T47D (cell line): ENCODE measurements at regions not wholly inside any gene's neighbourhood (a gene's known extent, or its start where the extent isn't known, plus 50 kb on each side); places are given as distances from the start of the nearest gene placed in this dataset.

ENCODE experiments used
- DNase-seq, 2 experiments: peaks; one replicate each; pipeline versions ENCODE4 v3.0.0 to v3.0.0-alpha.2; 2011 to 2012; ENCODE audit warnings: low read depth in 1 of 2, low spot score in 1 of 2
- JUND ChIP-seq: IDR thresholded peaks from 2 replicates; pipeline ENCODE4 v1.6.1; 2012; ENCODE audit warnings: low read depth
- in situ Hi-C: cut with HindIII; loops from 2 replicates; pipeline ENCODE4 v1.10.0; 2016; ENCODE audit warnings: low sequenced_read_pairs, low pct_unique_long_range_greater_than_20kb

DNA sequence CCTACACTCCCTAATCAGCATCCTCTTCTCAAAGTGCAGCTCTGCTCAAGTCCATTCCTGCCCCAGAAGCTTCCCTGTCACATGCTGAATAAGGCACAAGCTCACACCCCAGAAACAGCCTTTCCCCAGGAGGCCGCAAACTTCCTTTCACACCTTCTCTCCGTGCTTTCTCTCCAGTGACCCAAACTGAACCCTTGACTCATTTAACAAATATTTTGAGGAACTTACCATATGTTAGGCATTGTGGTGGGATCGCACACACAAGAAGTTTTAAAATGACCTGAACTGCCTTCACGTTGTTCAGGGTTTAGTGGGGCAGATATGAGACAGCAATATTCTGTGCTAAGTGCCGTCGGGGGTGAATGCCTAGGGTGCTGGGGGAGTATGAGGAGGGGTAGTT is 161.3 kb downstream of the INSIG2 start:
- DNase-seq: no peak
- no peak for TF ChIP-seq JUND
- in situ Hi-C loops: no loop called here

DNA sequence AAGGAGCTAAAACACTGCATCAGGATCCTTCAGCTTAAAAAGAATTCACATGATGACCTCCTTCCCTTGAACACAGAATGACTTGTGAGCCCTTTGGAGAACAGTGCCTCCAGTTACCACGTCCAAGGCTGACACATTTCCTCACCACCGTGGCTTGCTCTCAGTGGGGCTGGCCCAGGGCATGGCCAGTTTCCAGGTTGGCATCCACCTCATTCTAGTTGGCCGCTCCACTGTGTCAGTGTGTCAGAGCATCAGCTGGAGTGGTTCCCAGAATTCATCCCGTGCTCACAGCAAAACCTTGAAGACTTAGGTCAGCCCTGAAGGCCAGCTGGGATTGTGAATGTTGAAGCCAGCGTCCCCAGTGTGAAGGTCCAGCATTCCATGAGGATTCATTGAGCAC is 158.5 kb downstream of the INSIG2 start:
- in situ Hi-C loops: no loop called here
- TF ChIP-seq JUND: no peak
- no peak for DNase-seq

DNA sequence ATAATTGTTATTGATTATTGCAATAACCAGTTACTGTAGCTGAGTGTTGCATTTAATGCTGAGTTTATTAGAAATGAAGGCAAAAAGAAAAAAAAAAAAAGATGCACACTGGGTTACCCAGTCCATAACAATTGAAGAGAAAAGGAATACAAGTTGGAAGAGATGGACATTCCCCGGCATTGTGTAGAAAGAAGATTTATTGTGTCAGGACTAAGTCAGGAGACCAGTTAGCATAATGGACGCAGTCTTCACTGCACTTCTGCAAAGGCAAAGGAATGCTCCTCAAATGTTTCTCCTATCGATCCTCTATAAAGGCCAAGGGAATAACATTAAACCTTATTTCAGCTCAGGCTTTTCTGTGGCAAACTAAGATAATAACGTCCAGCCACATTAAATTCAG is 157.8 kb downstream of the INSIG2 start:
- TF ChIP-seq JUND: no peak
- no peak for DNase-seq
- in situ Hi-C loops: no loop called here

DNA sequence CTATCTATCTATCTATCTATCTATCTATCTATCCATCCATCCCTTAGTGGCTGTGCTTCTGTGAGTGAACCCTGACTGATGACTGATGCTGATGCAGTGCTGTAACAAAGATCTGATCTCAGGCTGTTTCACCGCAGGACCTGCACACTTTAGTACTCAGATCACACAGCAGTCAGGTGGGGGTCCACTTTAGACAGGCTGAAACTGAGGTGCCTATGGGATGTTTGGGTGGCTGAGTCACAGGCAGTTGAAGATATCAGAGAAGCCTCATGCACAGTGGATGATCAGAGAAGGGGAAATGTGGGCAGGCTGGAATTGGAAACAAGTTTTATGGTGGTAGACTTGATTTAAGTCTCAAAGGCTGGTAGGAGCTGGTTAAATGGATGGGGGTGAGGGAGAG is 156.4 kb downstream of the INSIG2 start:
- no peak for TF ChIP-seq JUND
- no peak for DNase-seq
- in situ Hi-C loops: no loop called here

DNA sequence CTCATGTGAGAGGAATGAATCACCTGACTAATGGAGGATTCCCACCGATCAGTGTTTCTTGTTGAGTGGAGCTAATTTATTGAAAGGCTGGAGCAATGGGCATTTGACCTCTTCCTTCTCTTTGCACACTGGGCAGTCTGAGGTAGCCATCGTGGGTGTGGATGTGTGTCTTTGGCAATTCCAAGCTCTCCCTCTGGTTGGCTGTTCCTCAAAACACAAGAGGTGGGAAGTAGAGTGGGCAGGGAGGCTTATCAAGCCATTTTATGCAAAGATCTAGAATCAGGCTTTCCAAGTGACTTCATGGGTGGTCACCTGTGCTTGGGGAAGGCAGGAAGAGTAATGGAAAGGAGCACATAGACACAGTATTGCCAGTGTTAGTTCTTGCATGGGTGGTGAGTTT is 154.8 kb downstream of the INSIG2 start:
- DNase-seq: no peak
- TF ChIP-seq JUND: no peak
- in situ Hi-C loops: no loop called here

DNA sequence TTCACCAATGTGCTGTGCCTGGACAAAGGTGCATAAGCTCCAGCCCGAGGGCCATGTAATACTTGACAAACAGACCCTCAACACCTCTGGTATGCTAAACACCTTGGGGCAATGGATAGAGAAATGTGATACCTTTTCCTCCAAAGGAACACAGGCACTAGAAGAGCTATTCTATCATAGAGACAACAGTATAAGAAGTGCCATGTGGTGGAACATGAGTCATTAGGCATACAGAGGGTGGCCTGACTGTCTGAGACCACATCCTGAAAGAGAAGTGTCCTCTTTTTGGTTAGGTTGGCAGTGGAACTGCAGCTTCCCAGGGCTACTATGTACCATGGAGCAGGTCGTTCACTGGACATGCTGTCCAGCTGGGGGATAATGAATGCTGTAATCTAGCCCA is 153.9 kb downstream of the INSIG2 start:
- DNase-seq: no peak
- in situ Hi-C loops: no loop called here
- TF ChIP-seq JUND: no peak

DNA sequence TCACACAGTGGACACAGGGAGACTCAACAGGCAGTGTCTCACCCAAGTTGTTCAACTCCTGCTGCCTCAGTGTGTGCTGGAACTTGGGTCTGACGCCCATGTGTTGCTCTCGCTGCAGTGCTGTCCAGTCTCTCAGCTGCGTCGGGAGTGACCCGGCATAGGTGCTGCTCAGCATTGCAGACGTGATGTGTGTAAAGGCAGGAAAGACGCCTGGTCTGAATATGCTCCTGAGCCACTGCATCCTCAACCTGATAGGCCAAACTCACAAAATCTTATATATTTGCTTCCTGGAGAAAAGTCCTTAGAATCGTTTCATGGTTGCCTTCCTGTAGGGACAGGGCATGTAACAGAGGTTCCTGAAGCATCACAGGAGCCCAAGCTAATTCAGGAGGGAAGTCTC is 152.9 kb downstream of the INSIG2 start:
- no peak for DNase-seq
- in situ Hi-C loops: no loop called here
- no peak for TF ChIP-seq JUND

DNA sequence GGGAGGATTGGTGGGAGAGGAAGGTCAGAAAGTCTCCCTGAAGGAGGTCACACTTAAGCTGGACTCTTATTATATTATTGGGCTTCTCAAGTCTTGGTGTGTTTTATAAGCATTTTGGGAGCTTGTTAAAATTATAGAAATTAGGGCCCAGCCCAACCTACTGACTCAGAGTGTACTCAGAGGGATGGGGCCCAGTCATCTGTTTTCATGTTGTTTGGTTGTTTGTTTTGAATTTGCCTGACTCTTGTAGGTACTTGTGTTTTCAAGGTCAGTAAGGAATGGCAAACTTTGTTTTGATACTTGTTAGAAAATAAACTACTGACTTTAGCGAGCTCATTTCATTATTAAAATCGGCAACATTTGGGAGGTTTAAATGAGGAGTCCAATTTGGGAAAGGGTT is 152.0 kb downstream of the INSIG2 start:
- no peak for DNase-seq
- no peak for TF ChIP-seq JUND
- in situ Hi-C loops: no loop called here

DNA sequence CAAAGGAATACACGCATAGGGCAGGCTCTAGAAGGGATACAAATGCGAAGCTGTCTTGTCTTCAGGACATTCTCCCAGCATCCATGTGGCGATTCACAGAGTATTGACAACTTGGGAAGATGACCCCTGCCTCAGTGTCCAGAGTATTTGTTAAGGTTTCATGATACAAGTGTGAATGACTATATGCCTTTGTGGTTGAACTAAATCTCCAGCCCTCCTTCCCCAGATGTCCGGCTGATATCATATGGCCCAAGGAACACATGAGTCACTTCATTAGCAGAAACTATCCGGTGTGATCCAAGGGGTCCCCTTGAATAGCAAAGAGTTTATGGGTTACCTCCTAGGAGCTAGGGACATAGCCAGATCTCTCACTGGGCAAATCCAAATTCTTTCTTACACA is 151.0 kb downstream of the INSIG2 start:
- DNase-seq: no peak
- TF ChIP-seq JUND: no peak
- in situ Hi-C loops: no loop called here

DNA sequence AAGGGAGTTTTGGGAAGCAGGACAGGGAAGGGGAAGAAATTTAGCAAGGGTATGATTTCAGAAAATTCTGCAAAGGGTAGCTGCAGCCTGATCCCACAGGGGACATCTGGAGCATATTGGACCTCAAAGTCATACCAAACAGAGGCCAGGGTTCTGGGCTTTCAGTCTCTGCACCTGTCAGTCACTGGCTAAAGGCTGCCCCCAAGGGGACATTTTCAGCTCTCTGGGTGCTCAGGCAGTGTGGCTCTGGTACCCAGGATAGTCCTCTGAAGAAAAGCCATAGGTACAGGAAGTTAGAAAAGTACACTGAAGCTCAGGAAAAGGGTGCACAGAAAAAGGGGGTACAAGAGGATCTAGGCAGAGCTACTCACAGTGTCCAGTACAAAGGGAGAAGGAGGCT is 149.2 kb downstream of the INSIG2 start:
- in situ Hi-C loops: no loop called here
- no peak for DNase-seq
- TF ChIP-seq JUND: no peak

DNA sequence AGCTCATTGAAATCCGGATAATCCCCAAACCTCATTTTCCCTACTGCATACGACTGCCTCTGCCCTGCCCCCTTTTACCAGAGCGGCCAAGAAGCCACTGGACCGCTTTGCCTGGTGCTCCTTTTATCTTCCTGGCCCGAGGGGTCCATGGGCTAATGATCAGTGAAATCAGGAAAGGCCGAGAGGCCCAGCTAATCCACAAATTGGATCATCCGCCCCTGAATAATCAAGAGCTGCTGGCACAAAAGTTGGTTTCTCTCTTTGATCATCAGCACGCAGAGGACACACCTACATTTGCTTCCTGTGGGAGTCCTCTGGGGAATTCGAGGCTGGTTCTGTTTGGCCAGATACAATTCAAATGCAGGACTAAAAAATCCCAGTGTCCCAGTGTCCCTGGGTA is 144.5 kb downstream of the INSIG2 start:
- TF ChIP-seq JUND: no peak
- in situ Hi-C loops: no loop called here
- no peak for DNase-seq

DNA sequence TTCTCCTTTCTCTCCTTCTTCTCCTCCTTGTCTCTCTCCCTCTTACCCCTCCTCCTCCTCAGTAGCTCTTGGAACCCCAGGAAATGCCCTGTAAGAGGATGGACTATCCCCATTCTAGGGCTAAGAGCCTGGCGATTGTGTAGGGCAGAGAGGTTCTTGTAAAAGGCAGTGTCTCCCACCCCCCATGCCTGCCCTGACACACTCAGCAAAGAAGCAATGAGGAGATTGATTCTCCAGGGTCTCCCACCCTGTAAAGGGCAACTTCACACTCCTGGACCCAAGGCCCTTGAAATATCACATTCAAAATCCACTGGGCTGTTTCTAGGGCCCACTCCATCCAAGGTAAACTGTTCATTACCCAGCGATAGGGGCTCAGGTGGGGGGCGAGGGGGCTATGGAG is 144.1 kb downstream of the INSIG2 start:
- no peak for TF ChIP-seq JUND
- in situ Hi-C loops: no loop called here
- DNase-seq: no peak

DNA sequence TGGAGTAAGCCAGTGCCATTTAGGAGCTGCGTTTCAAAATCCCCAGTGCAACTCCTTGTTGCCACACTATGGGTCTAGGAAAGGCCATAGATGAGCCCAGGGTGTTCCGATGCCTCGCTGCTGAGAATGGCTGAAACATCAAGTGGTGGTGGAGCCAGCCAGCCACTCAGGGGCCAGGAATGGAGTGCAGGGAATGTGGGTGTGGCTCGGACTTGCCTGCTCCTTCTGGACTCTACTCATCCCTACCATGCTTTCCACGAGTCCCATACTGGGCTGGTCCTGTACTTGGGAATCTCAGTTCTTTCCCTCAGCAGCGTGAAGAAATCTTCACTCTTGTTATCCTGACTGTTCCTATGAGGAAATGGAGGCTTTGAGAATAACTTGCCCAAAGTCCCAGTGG is 143.5 kb downstream of the INSIG2 start:
- DNase-seq: no peak
- no peak for TF ChIP-seq JUND
- in situ Hi-C loops: no loop called here

DNA sequence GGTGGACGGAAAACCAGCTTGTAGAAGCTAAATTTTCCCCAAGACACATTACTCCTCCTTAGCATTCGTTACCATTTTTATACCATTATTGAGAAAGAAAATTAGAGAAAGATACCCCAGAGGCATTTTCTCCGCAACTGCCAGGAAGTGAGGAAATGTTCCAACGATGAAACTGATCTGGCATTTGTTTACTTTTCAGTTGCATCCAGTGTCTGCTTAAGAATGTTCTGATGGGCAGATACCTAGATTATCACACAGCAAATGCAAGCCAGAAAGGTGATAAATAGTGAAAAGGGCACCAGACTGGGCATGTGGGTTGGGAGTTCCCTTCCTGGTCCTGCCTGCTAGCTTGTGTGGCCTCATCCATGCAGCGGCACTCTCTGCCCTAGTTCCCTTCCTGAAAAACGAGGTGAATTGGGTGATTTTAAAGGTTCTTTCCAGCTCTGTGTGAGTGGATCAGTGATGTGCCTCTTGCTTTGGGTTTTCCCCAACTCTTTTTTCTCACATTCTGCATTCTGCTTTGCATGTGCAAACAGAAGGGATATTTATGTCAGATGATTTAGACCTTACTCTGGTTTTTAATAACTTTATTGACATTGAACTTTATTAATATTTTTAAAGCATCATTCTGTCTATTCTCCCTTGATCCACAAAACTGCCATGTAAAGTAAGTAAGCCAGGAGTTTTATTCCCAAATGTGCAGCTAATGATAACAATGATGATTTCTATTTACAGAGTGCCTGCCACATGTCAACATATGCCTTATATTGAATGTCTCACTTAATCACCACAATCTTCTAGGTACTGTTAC is 139.6 kb downstream of the INSIG2 start:
- TF ChIP-seq JUND: no peak
- in situ Hi-C loops: no loop called here
- no peak for DNase-seq
